ENCODE measurements at regions not wholly inside any gene's neighbourhood (a gene's known extent, or its start where the extent isn't known, plus 50 kb on each side); places are given as distances from the start of the nearest gene placed in this dataset.
"Not testable (repeated sequence)": the region's sequence is repeated elsewhere in the genome, so short reads cannot be mapped to it uniquely, and the experiment has no call there.

DNA sequence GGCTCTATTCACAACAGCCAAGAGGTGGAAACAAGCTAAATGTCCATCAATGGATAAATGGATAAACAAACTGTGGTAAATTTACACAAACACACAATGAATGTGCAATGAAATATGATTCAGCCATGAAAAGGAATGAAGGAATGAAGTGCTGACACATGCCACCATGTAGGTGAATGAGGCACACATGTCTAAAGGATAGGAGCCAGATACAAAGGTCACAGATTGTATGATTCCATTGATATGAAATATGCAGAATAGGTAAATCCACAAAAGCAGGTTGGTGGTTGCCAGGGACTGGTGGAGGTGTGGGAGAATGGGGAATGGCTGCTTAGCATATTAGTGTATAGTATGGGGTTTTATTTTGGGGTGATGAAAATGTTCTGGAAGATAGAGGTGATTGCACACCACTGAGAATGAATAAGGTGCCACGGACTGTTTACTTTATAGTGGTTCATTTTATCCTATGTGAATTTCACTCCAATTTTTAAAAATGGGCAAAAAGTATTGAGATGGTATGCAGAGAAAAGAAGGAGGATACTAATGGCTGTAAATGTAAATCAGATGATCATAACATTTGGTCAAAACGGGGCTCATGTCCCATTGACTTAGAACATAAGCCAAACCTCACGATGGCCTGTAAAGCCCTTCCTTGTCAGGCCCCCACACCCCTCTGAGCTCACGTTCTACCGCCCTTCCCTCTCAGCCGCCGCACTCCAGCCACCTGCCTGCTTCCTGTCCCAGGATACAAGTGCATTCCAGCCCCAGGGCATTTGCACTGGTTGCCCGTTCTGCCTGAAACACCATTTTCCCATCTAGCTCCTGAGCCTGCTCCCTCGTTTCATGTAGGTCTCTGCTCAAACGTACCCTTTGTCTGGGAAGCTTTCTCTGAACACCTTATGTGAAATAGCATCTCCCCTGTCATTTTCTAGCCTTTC is 165.5 kb downstream of the DDX1 start:
- DNase-seq = no peak
- Mint-ChIP-seq H3K9me3 (ENCODE audit: low read depth, unreplicated experiment) (no peaks in the 10 kb centered on the region), H3K27me3 (ENCODE audit: unreplicated experiment) (peaks cover 75% of the 10 kb centered on the region), H3K4me3 (ENCODE audit: low read depth, unreplicated experiment) (no peak overlapping the region), H3K36me3 (ENCODE audit: insufficient read depth, unreplicated experiment) (no peaks in the 10 kb centered on the region), H3K27ac (ENCODE audit: unreplicated experiment) (no peak overlapping the region), H3K4me1 (ENCODE audit: low read depth, unreplicated experiment) (no peaks in the 10 kb centered on the region)
- BruUV-seq (replicated peaks) = no TSS peak
- TF ChIP-seq, protein P1, sequence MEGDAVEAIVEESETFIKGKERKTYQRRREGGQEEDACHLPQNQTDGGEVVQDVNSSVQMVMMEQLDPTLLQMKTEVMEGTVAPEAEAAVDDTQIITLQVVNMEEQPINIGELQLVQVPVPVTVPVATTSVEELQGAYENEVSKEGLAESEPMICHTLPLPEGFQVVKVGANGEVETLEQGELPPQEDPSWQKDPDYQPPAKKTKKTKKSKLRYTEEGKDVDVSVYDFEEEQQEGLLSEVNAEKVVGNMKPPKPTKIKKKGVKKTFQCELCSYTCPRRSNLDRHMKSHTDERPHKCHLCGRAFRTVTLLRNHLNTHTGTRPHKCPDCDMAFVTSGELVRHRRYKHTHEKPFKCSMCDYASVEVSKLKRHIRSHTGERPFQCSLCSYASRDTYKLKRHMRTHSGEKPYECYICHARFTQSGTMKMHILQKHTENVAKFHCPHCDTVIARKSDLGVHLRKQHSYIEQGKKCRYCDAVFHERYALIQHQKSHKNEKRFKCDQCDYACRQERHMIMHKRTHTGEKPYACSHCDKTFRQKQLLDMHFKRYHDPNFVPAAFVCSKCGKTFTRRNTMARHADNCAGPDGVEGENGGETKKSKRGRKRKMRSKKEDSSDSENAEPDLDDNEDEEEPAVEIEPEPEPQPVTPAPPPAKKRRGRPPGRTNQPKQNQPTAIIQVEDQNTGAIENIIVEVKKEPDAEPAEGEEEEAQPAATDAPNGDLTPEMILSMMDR (IDR thresholded peaks at IDR 0.05; ENCODE audit: unreplicated experiment) = no peak
- CTCF ChIA-PET = interaction anchor here (0.6 kb wide), 1 partner anchor 17 kb away, joined by 4 read pairs; no protein-coding TSS in a partner anchor
- intact Hi-C loops (cut with micrococcal nuclease; ENCODE audit: unreplicated experiment) = no loop called here

DNA sequence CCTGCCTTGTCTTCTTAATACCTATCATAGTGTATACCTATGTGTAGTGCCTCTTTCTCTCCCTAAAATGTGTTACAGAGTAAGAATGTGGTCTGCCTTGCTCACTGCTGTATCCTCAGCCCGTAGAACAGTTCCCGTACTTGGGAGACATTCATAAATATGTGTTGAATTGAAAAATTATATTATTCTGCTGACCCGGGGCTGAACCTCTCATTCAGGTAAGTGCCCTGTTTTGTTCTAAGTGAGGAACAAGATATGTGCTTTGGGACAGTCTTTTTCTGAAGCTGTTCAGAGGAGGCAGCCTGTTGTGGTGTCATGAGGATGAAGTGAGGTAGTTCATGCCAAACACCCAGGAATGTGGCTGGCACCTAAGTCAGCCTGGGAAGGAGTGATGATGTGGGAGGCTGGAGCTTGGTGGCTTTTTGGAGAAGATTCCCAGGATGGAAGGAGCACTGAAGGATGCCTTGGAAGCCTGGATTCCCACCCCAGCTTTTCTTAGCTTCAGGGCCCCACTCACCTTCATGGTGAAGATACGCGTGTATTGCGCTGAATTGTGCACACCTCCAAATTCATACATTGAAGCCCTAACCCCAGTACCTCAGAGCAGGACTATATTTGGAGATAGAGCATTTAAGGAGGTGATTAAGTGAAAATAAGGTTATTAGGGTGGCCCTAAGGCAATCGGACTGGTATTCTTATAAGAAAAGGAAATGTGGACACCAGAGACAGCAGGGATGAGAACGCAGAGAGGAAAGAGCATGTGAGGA is 166.3 kb downstream of the DDX1 start:
- H3K27me3 Mint-ChIP-seq (ENCODE audit: unreplicated experiment) = peaks cover 77% of the 10 kb centered on the region
- CTCF ChIA-PET = no interaction called here
- BruUV-seq (replicated peaks) = no TSS peak
- no peaks in the 10 kb centered on the region for H3K9me3 Mint-ChIP-seq (ENCODE audit: low read depth, unreplicated experiment)
- H3K36me3 Mint-ChIP-seq (ENCODE audit: insufficient read depth, unreplicated experiment) = no peaks in the 10 kb centered on the region
- H3K27ac Mint-ChIP-seq (ENCODE audit: unreplicated experiment) = no peak overlapping the region
- no peak for DNase-seq
- TF ChIP-seq, protein P1 (IDR thresholded peaks at IDR 0.05; ENCODE audit: unreplicated experiment) = no peak
- no peaks in the 10 kb centered on the region for H3K4me1 Mint-ChIP-seq (ENCODE audit: low read depth, unreplicated experiment)
- intact Hi-C loops (cut with micrococcal nuclease; ENCODE audit: unreplicated experiment) = no loop called here
- no peak overlapping the region for H3K4me3 Mint-ChIP-seq (ENCODE audit: low read depth, unreplicated experiment)

DNA sequence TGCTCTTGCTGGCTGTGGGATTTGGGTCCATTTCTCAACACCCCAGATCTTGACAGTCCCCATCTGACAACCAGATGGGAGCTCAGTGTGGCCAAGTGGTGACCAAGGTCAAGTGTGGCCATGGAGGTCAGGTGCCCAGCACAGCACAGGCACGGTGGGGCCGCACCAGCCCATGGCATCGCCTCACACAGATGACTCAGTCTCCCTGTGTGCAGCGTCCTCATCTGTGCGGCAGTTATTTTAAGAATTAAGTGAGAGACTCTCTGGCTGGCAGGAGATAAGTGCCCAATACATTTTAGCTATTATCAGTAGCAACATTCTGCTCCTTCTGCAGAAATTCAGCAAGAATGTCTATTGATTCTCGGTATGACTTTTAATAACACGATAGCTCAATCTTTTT is 167.2 kb downstream of the DDX1 start:
- peaks cover 85% of the 10 kb centered on the region for H3K27me3 Mint-ChIP-seq (ENCODE audit: unreplicated experiment)
- CTCF ChIA-PET = no interaction called here
- no peak for DNase-seq
- no peaks in the 10 kb centered on the region for H3K36me3 Mint-ChIP-seq (ENCODE audit: insufficient read depth, unreplicated experiment)
- no peak overlapping the region for H3K27ac Mint-ChIP-seq (ENCODE audit: unreplicated experiment)
- H3K4me1 Mint-ChIP-seq (ENCODE audit: low read depth, unreplicated experiment) = no peaks in the 10 kb centered on the region
- TF ChIP-seq, protein P1 (IDR thresholded peaks at IDR 0.05; ENCODE audit: unreplicated experiment) = no peak
- no peaks in the 10 kb centered on the region for H3K9me3 Mint-ChIP-seq (ENCODE audit: low read depth, unreplicated experiment)
- BruUV-seq (replicated peaks) = no TSS peak
- intact Hi-C loops (cut with micrococcal nuclease; ENCODE audit: unreplicated experiment) = no loop called here
- no peak overlapping the region for H3K4me3 Mint-ChIP-seq (ENCODE audit: low read depth, unreplicated experiment)

DNA sequence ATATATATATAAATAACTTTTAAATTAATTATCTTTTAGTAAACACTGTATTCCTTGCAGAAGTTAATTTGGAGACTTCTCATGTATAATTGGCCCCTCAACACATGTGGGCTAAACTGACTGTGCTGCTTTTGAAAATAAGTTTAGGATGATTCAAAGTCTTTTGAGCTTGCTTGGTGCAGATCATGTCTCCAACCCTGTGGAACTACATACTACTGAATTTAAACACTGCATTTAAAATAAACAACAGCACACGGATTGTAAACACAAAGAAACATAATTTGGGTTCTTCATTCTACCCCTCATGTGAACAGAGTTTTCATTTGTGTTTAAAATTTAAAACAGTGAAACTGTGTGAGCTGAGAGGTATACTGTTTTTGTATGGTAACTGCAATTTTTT is 167.7 kb downstream of the DDX1 start:
- no TSS peak for BruUV-seq (replicated peaks)
- TF ChIP-seq, protein P1 (IDR thresholded peaks at IDR 0.05; ENCODE audit: unreplicated experiment) = no peak
- intact Hi-C loops (cut with micrococcal nuclease; ENCODE audit: unreplicated experiment) = no loop called here
- Mint-ChIP-seq H3K27ac (ENCODE audit: unreplicated experiment) (no peak overlapping the region), H3K27me3 (ENCODE audit: unreplicated experiment) (peaks cover 87% of the 10 kb centered on the region), H3K4me3 (ENCODE audit: low read depth, unreplicated experiment) (no peak overlapping the region), H3K36me3 (ENCODE audit: insufficient read depth, unreplicated experiment) (no peaks in the 10 kb centered on the region), H3K9me3 (ENCODE audit: low read depth, unreplicated experiment) (no peaks in the 10 kb centered on the region), H3K4me1 (ENCODE audit: low read depth, unreplicated experiment) (no peaks in the 10 kb centered on the region)
- CTCF ChIA-PET = no interaction called here
- DNase-seq = no peak

DNA sequence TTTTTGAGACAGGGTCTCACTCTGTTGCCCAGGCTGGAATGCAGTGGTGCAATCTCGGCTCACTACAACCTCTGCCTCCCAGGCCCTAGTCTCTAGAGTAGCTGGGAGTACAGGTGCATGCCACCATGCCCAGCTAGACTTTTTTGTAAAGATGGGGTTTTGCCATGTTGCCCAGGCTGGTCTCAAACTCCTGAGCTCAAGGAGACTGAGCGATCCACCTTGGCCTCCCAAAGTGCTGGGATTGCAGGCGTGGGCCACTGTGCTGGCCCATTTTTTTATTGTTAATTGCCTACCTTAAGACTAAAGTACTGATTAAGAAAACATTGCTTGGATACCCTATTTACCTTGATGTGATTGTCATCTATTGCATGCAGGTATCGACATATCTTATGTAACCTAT is 168.1 kb downstream of the DDX1 start:
- DNase-seq; H3K27ac Mint-ChIP-seq (ENCODE audit: unreplicated experiment); H3K4me1 Mint-ChIP-seq (ENCODE audit: low read depth, unreplicated experiment); H3K9me3 Mint-ChIP-seq (ENCODE audit: low read depth, unreplicated experiment); CTCF ChIA-PET; H3K36me3 Mint-ChIP-seq (ENCODE audit: insufficient read depth, unreplicated experiment); H3K4me3 Mint-ChIP-seq (ENCODE audit: low read depth, unreplicated experiment); intact Hi-C loops (cut with micrococcal nuclease; ENCODE audit: unreplicated experiment); BruUV-seq (replicated peaks): not testable (repeated sequence)
- H3K27me3 Mint-ChIP-seq (ENCODE audit: unreplicated experiment) = peaks cover 87% of the 10 kb centered on the region

All from Calu3 (cell line).